D341Med (cell line): ENCODE measurements at regions not wholly inside any gene's neighbourhood (a gene's known extent, or its start where the extent isn't known, plus 50 kb on each side); places are given as distances from the start of the nearest gene placed in this dataset.

Experiments used
- DNase-seq: peaks from one replicate; pipeline ENCODE4 v3.0.0; 2012; ENCODE audit warnings: low spot score

- DNase-seq = no peak
These were observed 294.5 kb upstream of the NT5C1B start for GRCh38 chr2:18883616-18884456.

DNA sequence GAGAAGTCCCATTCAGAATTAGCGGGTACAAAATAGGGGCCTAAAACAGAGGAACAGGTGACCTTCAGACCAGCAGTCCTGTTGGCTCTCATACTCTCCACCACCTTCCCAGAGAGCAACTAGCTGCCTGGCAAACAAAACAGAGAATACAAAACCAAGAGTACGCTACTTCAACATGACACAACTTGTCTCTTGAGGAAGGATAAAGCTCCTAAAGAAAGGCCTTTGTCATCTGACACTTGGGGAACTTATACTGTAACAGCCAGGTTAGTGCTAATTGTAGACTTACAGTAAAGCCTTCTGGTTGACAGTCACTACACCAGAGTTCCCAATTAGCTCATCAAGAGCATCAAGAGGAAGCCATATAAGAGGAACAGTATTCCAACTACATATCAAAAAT is 282.1 kb upstream of the NT5C1B start:
- no peak for DNase-seq

DNA sequence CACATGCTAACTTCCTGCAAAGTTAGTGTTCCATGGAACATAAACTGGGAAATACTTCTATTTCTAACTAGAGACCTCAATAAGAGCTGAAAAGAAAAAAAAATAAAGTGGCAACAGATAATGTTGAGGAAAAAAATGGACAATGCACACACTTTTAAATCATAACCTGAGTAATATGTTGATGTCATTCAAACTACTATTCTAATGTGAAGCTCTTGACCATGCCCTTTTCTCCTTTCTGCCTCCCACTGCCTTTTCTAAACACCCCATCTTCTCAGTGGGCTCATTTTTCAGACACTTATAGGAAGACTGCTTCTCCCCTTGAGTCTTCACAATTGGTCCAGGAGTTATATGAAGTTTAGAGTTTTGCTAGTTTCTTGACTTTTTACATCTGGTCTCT is 280.9 kb upstream of the NT5C1B start:
- DNase-seq = no peak

- no peak for DNase-seq
These were observed 272.6 kb upstream of the NT5C1B start for GRCh38 chr2:18861951-18862350.

GRCh38 chr2:18860179-18860578 is 270.8 kb upstream of the NT5C1B start:
- DNase-seq = no peak

GRCh38 chr2:18856765-18857164 is 267.4 kb upstream of the NT5C1B start:
- DNase-seq = no peak

- no peak for DNase-seq
These were observed 265.7 kb upstream of the NT5C1B start for GRCh38 chr2:18855027-18855426.

DNA sequence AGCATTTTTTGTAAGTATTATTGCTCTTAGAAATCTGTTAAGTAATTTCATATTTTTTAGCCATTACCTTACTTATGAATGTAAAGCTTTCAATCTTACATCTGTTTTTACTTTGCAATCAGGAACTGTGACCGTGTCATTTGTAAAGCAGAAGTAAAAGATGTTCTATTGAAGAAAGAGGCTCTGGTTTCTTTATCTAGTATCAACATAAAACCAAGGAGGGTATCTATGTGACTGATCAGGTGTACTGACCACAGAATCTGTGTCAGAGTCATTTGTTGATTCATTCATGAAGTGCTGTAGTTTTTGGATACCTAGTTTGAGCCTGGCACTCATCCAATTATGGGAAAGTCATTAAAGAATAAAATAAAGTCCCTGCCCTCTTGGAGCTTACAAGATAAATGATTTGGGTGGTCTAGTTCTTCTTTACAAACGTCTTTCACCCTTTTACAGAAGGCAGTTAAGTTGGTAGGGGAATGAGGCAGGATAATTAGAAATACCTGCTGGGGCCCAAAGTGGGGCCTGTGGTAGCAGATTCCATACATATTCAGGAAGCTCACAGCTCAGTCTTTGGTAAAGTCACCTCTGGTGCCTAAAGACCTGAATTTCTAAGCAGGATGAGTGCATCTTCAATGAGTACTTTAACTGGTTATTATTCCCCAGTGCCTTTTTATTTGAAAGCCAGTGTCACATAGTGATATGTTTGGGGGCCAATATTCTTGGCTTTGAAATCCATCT is 260.6 kb upstream of the NT5C1B start:
- no peak for DNase-seq

DNA sequence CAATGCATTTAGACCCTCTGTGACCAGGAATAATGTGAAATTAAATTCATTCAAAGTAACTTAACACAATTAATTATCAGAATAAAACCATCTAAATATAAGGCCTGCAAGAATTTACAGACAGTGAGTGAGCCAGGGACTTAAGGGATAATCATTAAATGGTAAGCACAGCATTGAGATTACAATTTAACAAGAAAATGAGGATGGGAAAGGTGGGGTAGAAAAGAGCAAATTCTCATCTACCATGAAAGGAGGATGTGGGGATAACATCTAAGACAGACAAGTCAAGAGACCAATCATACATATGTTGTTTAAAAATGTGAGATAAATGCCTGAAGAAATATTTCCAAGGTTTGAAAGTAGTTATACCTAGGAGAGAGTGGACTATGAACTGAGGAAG is 259.3 kb upstream of the NT5C1B start:
- no peak for DNase-seq

GRCh38 chr2:18845854-18846445 is 256.6 kb upstream of the NT5C1B start:
- DNase-seq = no peak

- no peak for DNase-seq
These were observed 253.5 kb upstream of the NT5C1B start for GRCh38 chr2:18842836-18843235.

GRCh38 chr2:18841248-18842150 is 252.1 kb upstream of the NT5C1B start:
- DNase-seq = no peak

GRCh38 chr2:18837240-18837639 is 247.9 kb upstream of the NT5C1B start:
- no peak for DNase-seq

DNA sequence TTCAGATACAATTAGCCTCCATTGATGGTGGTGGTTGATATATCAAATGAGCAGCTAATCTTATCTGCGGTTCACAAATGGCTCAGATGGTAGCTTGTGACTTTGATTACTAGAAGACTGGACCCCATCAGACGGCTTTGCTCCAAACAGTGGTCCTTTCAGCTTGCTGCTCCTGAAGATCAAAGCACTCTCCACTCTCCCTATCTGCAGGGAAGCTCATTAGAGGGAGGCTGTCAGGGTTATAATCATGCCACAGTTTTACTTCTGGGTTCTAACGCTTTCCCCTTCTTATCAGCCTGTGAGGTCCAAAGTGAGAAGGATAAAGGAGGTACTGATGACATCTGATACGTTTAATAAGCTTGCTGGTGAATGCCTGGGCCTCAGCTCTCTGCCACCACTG is 247.1 kb upstream of the NT5C1B start:
- no peak for DNase-seq

GRCh38 chr2:18835787-18836186 is 246.4 kb upstream of the NT5C1B start:
- no peak for DNase-seq

DNA sequence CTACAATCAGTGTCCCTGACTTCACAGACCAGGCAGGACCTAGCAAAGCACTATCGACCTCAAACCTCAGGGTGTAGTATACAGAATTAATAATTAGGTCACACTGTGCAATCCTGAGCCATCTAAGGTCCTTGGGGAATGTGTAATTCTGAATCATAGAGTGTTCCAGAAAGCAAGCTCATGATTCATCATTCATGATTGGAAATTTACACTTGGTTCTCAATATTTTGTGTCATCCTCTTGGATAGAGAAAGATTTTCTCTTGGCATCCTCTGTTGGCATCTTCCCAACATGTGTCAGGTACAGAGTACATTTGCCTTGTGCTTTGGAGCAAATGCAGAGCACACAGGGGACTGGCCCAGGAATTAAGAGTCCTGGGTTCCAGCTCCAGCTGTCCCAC is 245.0 kb upstream of the NT5C1B start:
- no peak for DNase-seq

GRCh38 chr2:18833941-18834340 is 244.6 kb upstream of the NT5C1B start:
- DNase-seq = no peak

GRCh38 chr2:18831916-18832510 is 242.6 kb upstream of the NT5C1B start:
- DNase-seq = no peak

- DNase-seq = no peak
These were observed 241.6 kb upstream of the NT5C1B start for GRCh38 chr2:18830962-18831361.

- no peak for DNase-seq
These were observed 240.6 kb upstream of the NT5C1B start for GRCh38 chr2:18829976-18830375.

GRCh38 chr2:18829251-18829902 is 240.0 kb upstream of the NT5C1B start:
- no peak for DNase-seq
